Keratinocyte (primary cell): ENCODE measurements at regions not wholly inside any gene's neighbourhood (a gene's known extent, or its start where the extent isn't known, plus 50 kb on each side); places are given as distances from the start of the nearest gene placed in this dataset.

ENCODE experiments used
- CTCF ChIP-seq, 3 experiments: IDR thresholded peaks in 1 of 3; conservative IDR thresholded peaks in 1 of 3; optimal IDR thresholded peaks in 1 of 3; 2 replicates in 2 of 3; 3 replicates in 1 of 3; pipeline versions ENCODE3 to v1.5.1; 2011; ENCODE audit warnings: low read length in 3 of 3, mild to moderate bottlenecking in 3 of 3, moderate library complexity in 2 of 3, control low read depth in 1 of 3, inconsistent platforms in 1 of 3; ENCODE audit not compliant: insufficient read depth in 2 of 3; ENCODE audit errors: extremely low read depth in 1 of 3
- EZH2 ChIP-seq: IDR thresholded peaks from one replicate; pipeline ENCODE4 v1.6.1; 2012; ENCODE audit warnings: inconsistent platforms, mild to moderate bottlenecking, low read length, moderate library complexity

GRCh38 chr10:65017523-65017922 lies 1496.3 kb downstream of the REEP3 start:
- no peak for TF ChIP-seq CTCF (optimal IDR thresholded peaks at IDR 0.05 in 1 of 3, IDR thresholded peaks at IDR 0.05 in 1 of 3, conservative IDR thresholded peaks at IDR 0.05 in 1 of 3; ENCODE audit: extremely low read depth in 1 of 3, insufficient read depth in 2 of 3, low read length in 3 of 3)
- TF ChIP-seq EZH2 = no peak
